A549 (cell line): ENCODE measurements at regions not wholly inside any gene's neighbourhood (a gene's known extent, or its start where the extent isn't known, plus 50 kb on each side); places are given as distances from the start of the nearest gene placed in this dataset.

Experiments used
- ATAC-seq, 2 experiments: fragments of 200-7000 bp in 1 of 2; fragments of >200 bp in 1 of 2; cut with Nextera tagmentation in 1 of 2; cut with Tn5 transposase in 1 of 2; 3 replicates each; pipeline versions ENCODE4 v1.8.0 to v1.9.1; 2018 to 2020; ENCODE audit warnings: mild to moderate bottlenecking in 1 of 2, moderate library complexity in 1 of 2
- CTCF ChIA-PET: fragments of 300-600 bp; sonication (Branson Sonifier 250); formaldehyde crosslinking; extraction: SDS; loops from one replicate; lab custom pipeline; 2021; ENCODE audit warnings: antibody characterized with exemption, inconsistent platforms; lab: Yijun Ruan, JAX
- POLR2A ChIA-PET: fragments of 350-600 bp; formaldehyde crosslinking; extraction: SDS; loops from one replicate; lab custom pipeline; 2021; ENCODE audit warnings: antibody characterized with exemption, inconsistent platforms; lab: Yijun Ruan, JAX
- DNase-seq, 2 experiments: peaks; one replicate each; pipeline versions ENCODE4 v3.0.0 to v3.0.0-alpha.2; 2011 to 2016; ENCODE audit warnings: low read depth in 1 of 2, low spot score in 1 of 2
- FAIRE-seq: peaks from 2 replicates; lab custom pipeline; 2011; peaks lifted over from hg19 to GRCh38; lab: Jason Lieb, UNC
- H3K27ac ChIP-seq, 2 experiments: fragments of >200 bp; sonication (Bioruptor Twin); formaldehyde crosslinking; 3 replicates each; pipeline ENCODE4 v1.5.1; 2016 to 2017
- H3K4me1 ChIP-seq: fragments of >200 bp; sonication (Bioruptor Twin); formaldehyde crosslinking; 3 replicates; pipeline ENCODE4 v1.6.1; 2016
- H3K4me2 ChIP-seq: fragments of >200 bp; sonication (Bioruptor Twin); formaldehyde crosslinking; 3 replicates; pipeline ENCODE4 v1.6.1; 2016
- H3K4me3 ChIP-seq: fragments of >200 bp; sonication (Bioruptor Twin); formaldehyde crosslinking; 3 replicates; pipeline ENCODE4 v1.5.1; 2016
- H3K9me3 ChIP-seq: fragments of >200 bp; sonication (Bioruptor Twin); formaldehyde crosslinking; 3 replicates; pipeline ENCODE4 v1.6.1; 2016
- BCL3 ChIP-seq: fragments of >200 bp; sonication (Bioruptor Twin); formaldehyde crosslinking; IDR thresholded peaks from 3 replicates; pipeline ENCODE4 v1.6.1; 2016
- CBX2 ChIP-seq: fragments of 200-600 bp; sonication (generic); IDR thresholded peaks from 2 replicates; pipeline ENCODE4 v1.6.1; 2016; ENCODE audit warnings: low read depth, mild to moderate bottlenecking, borderline replicate concordance
- CBX8 ChIP-seq: fragments of 200-600 bp; sonication (generic); IDR thresholded peaks from 2 replicates; pipeline ENCODE4 v1.6.1; 2016
- CHD4 ChIP-seq: fragments of 200-600 bp; sonication (generic); IDR thresholded peaks from 2 replicates; pipeline ENCODE4 v1.6.1; 2016; ENCODE audit warnings: antibody characterized with exemption, mild to moderate bottlenecking, borderline replicate concordance
- ESRRA ChIP-seq: fragments of 150-350 bp; IDR thresholded peaks from 2 replicates; pipeline ENCODE4 v1.6.1; 2014; ENCODE audit warnings: mild to moderate bottlenecking, low read length, borderline replicate concordance
- FOSL2 ChIP-seq, 2 experiments: fragments of 450-650 bp in 1 of 2; fragments of >200 bp in 1 of 2; sonication (Bioruptor Twin) in 1 of 2; formaldehyde crosslinking; IDR thresholded peaks; 2 replicates each; pipeline versions ENCODE4 v1.5.0 to v1.6.1; 2016 to 2020; ENCODE audit warnings: mild to moderate bottlenecking in 1 of 2, moderate library complexity in 1 of 2
- FOXS1 ChIP-seq: fragments of 250-450 bp; sonication (Bioruptor Pico); IDR thresholded peaks from 2 replicates; pipeline ENCODE4 v1.5.0; 2020; ENCODE audit warnings: mild to moderate bottlenecking, moderate library complexity
- GATA3 ChIP-seq: IDR thresholded peaks from 2 replicates; pipeline ENCODE4 v1.6.1; 2012; ENCODE audit warnings: borderline replicate concordance
- HEYL ChIP-seq: fragments of 250-450 bp; sonication (Bioruptor Pico); IDR thresholded peaks from 2 replicates; pipeline ENCODE4 v1.8.0; 2021; ENCODE audit warnings: mild to moderate bottlenecking, moderate library complexity
- HOXB13 ChIP-seq: fragments of 250-450 bp; sonication (Bioruptor Pico); IDR thresholded peaks from 2 replicates; pipeline ENCODE4 v1.5.0; 2020; ENCODE audit warnings: low read depth, mild to moderate bottlenecking, moderate library complexity
- JUN ChIP-seq, 2 experiments: fragments of >200 bp; sonication (Bioruptor Twin); formaldehyde crosslinking; IDR thresholded peaks; 2 replicates in 1 of 2; 3 replicates in 1 of 2; pipeline ENCODE4 v1.6.1; 2016 to 2017
- JUNB ChIP-seq: fragments of >200 bp; sonication (Bioruptor Twin); formaldehyde crosslinking; IDR thresholded peaks from 2 replicates; pipeline ENCODE4 v1.6.1; 2016
- MAFK ChIP-seq: fragments of 450-650 bp; IDR thresholded peaks from 2 replicates; pipeline ENCODE4 v1.6.1; 2014; ENCODE audit not compliant: partially characterized antibody
- NFE2L2 ChIP-seq: fragments of 150-350 bp; conservative IDR thresholded peaks from 2 replicates; pipeline ENCODE4 v1.6.1; 2014; ENCODE audit warnings: low read length
- POLR2AphosphoS2 ChIP-seq: conservative IDR thresholded peaks from 2 replicates; pipeline ENCODE4 v1.6.1; 2012; ENCODE audit warnings: low read length, improper control_type of control experiment, inconsistent platforms
- RARB ChIP-seq: fragments of 250-450 bp; sonication (Bioruptor Pico); IDR thresholded peaks from 2 replicates; pipeline ENCODE4 v1.8.0; 2021; ENCODE audit warnings: mild to moderate bottlenecking, moderate library complexity
- RFX5 ChIP-seq: fragments of 450-650 bp; IDR thresholded peaks from 2 replicates; pipeline ENCODE4 v1.7.1; 2014; ENCODE audit warnings: antibody characterized with exemption, mild to moderate bottlenecking, moderate library complexity
- RNF2 ChIP-seq: fragments of 200-600 bp; sonication (generic); IDR thresholded peaks from 2 replicates; pipeline ENCODE4 v1.6.1; 2016; ENCODE audit warnings: low read depth, mild to moderate bottlenecking, antibody characterized with exemption, moderate library complexity, borderline replicate concordance
- SMC3 ChIP-seq: fragments of >200 bp; sonication (Bioruptor Twin); formaldehyde crosslinking; IDR thresholded peaks from 3 replicates; pipeline ENCODE4 v1.6.1; 2018; ENCODE audit warnings: inconsistent platforms
- ZNF302 ChIP-seq: fragments of 250-450 bp; sonication (Bioruptor Pico); IDR thresholded peaks from 2 replicates; pipeline ENCODE4 v1.9.0; 2021; ENCODE audit warnings: inconsistent platforms, mild to moderate bottlenecking, moderate library complexity
- ZSCAN20 ChIP-seq: fragments of 250-450 bp; sonication (Bioruptor Pico); IDR thresholded peaks from 2 replicates; pipeline ENCODE4 v1.8.0; 2022; ENCODE audit warnings: mild to moderate bottlenecking, moderate library complexity
- WGBS: methylation state at CpG from one replicate; pipeline ENCODE4 v1.1.6; 2017; ENCODE audit errors: missing lambda C conversion rate; 5-methylcytosine and 5-hydroxymethylcytosine counted together
- TF ChIP-seq, protein P1 (sequence below): IDR thresholded peaks from 2 replicates; pipeline ENCODE4 v1.6.1; 2012

DNA sequence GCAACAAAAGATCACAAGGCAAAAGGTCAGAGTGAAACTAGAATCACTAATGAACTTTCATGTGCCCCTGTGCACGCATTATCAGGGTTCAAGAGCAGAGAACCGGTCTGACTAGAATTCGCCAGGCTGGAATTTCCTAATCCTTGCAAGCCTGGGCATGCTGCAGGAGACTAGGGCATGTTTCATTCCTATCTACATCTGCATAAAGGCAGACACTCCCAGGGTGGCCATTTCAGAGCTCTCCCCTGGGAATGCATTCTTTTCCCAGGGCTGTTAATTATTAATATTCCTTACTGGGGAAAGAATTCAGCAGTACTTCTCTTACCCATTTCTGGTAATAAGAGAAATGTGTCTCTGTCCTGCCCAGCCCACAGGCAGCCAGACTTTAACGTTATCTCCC, 90.5 kb downstream of the CDC14C start:
- no peak for TF ChIP-seq RARB (CRISPR knock-in tag)
- no peak for TF ChIP-seq CBX2
- no peak for TF ChIP-seq ZNF302 (CRISPR knock-in tag)
- TF ChIP-seq RNF2 = no peak
- FAIRE-seq (no peak), DNase-seq (peak in 1 of 2 experiments; percentile 23), ATAC-seq (no peak)
- Histone ChIP-seq H3K9me3 (no peaks in the 10 kb centered on the region), H3K4me1 (no peaks in the 10 kb centered on the region), H3K27ac (no peak overlapping the region), H3K4me2 (peak overlapping the region; percentile 23; the same call in 1 of the 3 replicates), H3K4me3 (no peak overlapping the region)
- ChIA-PET CTCF (no interaction called here), POLR2A (no interaction called here)
- 3% methylated on average over 4 of the region's 4 CpGs for WGBS

- no peak for DNase-seq
- CTCF ChIA-PET = no interaction called here
- ATAC-seq = no peak
- Histone ChIP-seq H3K4me2 (no peak overlapping the region), H3K4me3 (no peak overlapping the region), H3K27ac (no peak overlapping the region), H3K4me1 (no peaks in the 10 kb centered on the region), H3K9me3 (no peaks in the 10 kb centered on the region)
- 29% methylated on average over 4 of the region's 4 CpGs for WGBS
- FAIRE-seq = no peak
- TF ChIP-seq SMC3 (no peak), JUN (IDR thresholded peaks at IDR 0.05) (no peak), NFE2L2 (no peak), HOXB13 (CRISPR knock-in tag) (no peak), GATA3 (no peak), POLR2AphosphoS2 (no peak), ZSCAN20 (CRISPR knock-in tag) (no peak), CBX8 (no peak), ESRRA (no peak), HEYL (CRISPR knock-in tag) (no peak), CHD4 (no peak), FOXS1 (no peak), FOSL2 (IDR thresholded peaks at IDR 0.05) (no peak), FOSL2 (CRISPR knock-in tag; IDR thresholded peaks at IDR 0.05) (no peak), JUNB (no peak)
- POLR2A ChIA-PET = no interaction called here
Observed at GRCh38 chr7:49020145-49020544, 95.8 kb downstream of the CDC14C start.

DNA sequence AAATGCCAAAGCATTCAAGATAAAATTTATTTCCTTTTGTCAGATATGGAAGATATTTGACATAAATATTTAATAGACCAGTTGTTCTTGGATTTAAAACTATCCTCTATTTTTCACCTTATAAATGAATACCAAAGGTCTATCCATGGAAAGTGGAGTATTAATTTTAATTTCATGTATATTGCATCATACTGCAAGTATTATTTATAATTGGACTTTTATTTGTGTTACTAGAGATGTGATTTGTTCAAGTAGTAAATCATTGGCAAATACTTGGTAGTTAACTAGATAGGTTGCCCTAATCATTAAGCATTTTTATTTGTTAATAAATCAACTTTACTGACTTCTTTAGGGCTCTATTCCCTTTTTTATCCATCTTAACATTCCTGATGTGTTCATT, 98.1 kb downstream of the CDC14C start:
- FAIRE-seq (no peak), DNase-seq (no peak)
- no peak overlapping the region for H3K4me3 ChIP-seq
- POLR2A ChIA-PET = no interaction called here
- TF ChIP-seq MAFK = no peak
- TF ChIP-seq, protein P1, sequence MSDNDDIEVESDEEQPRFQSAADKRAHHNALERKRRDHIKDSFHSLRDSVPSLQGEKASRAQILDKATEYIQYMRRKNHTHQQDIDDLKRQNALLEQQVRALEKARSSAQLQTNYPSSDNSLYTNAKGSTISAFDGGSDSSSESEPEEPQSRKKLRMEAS = no peak
- TF ChIP-seq RFX5 = no peak
- TF ChIP-seq BCL3 = no peak
- TF ChIP-seq, all 56 proteins: peak for 0
- Histone ChIP-seq H3K27ac (no peak overlapping the region), H3K4me2 (no peak overlapping the region), H3K9me3 (no peaks in the 10 kb centered on the region), H3K4me1 (no peaks in the 10 kb centered on the region)
- CTCF ChIA-PET = no interaction called here
- ATAC-seq = no peak
